Superior temporal gyrus (tissue), 1 donor: ENCODE measurements at regions not wholly inside any gene's neighbourhood (a gene's known extent, or its start where the extent isn't known, plus 50 kb on each side); places are given as distances from the start of the nearest gene placed in this dataset.
"Not testable (repeated sequence)": the region's sequence is repeated elsewhere in the genome, so short reads cannot be mapped to it uniquely, and the experiment has no call there.

Source experiments
- DNase-seq: peaks from one replicate; pipeline ENCODE4 v3.0.0-alpha.2; 2016; ENCODE audit errors: extremely low spot score

DNA sequence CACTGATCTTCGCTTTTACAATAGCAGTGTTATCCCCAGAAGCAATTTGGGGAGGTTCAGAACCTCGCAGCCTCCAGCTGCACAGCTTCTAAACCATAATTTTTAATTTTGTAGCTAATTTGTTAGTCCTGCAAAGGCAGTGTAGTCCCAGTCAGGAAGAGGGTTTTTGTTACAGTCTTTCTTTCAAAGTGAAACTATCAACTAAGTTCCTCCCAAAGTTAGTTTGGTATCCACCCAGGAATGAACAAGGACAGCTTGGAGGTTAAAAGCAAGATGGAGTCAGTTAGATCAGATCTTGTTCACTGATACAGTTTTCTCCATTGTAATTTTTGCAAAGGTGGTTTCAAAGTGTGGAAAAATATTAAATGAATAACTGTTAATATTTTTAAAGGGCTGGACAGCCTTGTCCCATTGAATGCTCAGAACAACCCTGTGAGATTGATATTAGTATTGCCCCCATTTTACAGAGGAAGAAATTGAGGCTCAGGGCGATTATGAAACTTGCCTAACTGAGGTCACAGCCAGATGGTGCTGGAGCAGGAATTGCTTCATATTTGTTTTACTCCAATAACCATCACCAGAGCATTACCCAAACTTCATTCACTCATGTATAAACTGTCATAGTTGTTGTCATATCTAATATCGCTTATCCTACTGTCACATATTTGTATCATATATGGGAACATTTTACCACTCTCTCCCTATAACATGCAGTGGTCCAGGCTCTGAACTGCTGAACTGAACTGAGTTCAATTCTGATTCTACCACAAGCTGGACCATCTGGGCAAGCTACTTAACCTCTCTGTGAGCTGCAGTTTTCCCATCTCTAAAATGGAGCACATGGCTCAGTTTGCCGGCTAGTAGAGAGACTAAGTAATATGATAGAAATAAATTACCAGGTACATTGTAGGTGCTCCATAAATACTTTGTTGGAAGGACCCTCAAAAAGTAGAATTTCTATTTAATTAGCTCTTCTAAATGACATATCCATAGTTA, 213.8 kb downstream of the BCAS1 start:
- no peak for DNase-seq

DNA sequence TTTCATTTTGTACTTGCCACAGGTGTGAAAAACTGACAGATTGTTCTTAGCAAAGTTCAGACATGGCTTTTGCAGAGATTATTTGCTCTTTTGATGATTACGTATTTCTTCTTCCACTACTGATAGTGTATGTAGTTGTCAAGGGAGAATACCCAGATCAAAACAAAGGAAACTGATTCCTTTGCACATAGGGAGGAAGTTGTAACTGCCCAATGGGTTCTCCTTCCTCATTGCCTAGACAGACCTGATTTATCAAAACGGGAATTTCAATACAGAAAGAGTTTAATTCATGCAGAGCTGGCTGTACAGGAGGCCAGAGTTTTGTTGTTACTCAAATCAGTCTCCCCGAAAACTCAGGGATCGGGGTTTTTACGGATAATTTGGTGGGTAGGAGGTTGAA, 214.7 kb downstream of the BCAS1 start:
- no peak for DNase-seq

DNA sequence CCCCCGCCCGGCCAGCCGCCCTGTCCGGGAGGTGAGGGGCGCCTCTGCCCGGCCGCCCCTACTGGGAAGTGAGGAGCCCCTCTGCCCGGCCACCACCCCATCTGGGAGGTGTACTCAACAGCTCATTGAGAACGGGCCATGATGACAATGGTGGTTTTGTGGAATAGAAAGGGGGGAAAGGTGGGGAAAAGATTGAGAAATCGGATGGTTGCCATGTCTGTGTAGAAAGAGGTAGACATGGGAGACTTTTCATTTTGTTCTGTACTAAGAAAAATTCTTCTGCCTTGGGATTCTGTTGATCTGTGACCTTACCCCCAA, 215.8 kb downstream of the BCAS1 start:
- DNase-seq = not testable (repeated sequence)

DNA sequence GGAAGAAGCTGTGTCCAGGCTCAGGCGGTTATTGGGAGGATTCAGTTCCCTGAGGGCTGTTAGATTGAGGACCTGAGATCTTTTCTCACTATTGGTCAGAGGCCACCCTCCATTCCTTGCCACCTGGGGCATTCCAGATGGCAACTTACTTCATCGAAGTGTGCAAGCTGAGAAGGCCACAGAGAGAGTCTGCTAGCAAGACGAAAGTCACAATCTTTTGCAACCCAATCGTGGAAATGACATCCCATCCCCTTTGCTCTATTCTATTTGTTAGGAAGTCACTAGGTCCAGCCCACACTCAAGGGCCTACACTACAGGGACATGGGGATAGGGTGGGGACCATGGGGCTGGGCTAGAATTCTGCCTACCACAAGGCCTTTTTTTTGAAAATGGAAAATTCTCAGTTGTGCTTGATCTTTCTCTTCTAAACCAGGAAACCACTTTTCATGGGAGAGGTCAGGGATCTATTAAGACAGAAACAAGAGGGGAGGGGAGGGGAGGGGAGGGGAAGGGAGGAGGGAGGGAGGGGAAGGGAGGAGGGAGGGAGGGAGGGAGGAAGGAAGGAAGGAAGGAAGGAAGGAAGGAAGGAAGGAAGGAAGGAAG, 217.2 kb downstream of the BCAS1 start:
- no peak for DNase-seq

DNA sequence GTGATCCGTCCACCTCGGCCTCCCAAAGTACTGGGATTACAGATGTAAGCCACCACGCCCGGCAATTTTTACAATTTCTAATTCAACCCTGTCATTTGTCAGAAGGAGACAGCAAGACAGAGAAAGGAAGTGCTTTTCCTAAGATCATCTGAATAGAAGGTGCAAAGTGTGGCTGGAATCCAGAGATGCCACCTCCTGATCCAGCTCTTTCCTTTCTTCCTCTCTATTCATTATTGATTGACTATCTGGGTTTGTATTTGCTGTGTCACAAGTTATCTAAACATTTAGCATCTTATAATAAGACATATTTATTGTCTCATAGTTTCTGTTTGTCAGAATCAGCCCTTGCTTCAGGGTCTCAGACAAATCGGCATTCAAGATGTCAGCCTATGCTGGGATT, 217.7 kb downstream of the BCAS1 start:
- DNase-seq = no peak

DNA sequence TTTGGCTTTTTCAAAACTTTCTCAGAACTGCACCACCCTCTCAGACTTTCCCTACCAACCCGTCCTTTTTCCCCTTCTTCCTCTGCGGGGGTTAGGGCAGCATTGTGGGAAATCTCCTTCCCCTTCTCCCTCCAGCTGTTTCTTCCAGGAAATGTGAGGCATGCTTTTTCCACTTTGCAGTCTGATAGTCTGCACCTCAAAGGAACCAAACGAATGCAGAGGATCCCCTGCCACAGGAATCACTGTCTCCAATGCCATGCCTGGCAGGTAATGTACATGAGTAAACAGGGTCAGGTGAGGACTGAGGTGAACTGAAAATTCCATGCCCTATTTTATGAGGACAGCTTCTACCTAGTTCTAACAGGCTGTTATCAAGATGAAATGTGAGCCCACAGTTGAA, 218.4 kb downstream of the BCAS1 start:
- no peak for DNase-seq

DNA sequence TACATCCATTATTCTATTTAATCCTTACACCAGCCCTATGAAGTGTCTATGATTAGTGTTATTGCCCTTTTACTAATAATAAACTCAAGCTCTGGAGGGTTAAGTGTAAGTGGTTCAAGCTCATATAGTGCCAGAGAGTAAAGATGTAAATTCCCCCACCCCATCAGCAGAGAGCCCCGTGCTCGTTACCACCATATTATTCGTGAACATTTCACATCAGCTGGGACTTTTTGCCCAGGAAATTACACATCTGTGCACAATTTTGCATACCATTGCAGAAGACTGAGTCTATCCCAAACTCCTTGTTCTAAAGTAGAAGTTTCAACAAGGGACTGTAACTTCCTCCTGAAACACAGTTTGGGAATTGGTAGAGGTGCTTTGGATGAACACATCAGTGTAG, 220.1 kb downstream of the BCAS1 start:
- no peak for DNase-seq

DNA sequence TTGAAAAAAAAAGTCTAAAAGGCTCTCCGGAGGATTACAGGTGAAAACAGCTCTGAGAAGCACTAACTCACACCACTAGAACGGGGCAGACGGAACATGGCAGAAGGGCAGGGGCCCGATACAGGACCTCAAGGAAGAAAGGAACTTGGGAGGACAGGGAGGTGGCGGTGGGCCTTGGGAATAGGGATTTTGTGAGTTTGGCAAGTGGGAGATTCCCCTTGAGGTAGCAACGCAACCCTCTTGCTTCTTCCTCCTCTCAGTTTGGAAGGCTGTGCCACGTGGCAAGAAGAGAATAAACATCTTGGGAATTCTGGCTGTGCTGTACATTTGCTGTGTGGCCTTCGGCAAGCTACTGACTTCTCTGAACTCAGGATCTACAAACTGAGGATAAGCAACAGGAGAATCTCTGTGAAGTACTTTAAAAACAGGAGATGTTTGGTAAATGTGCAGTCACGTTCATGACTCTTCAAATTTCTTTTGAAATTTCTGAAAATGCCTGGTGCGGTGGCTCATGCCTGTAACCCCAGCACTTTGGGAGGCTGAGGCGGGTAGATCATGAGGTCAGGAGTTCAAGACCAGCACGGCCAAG, 220.8 kb downstream of the BCAS1 start:
- no peak for DNase-seq

DNA sequence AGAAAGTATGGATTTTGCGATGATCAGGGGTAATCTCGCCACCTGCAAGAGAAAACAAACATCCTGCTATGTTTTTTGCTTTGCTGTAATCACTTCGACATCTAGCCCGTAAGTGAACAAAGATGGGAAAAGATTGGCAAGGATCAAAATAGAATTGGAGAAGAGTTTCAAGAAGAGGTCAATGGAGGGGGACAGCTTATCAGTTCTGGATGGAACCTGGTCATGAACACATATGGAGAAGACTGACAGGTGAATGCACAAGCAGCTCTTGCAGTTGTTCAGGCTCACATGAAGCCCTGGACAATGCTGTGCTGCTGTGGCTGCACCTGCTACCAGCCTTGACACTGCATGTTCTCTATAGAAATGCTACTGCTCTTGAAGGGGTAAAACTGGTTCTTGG, 222.1 kb downstream of the BCAS1 start:
- no peak for DNase-seq

DNA sequence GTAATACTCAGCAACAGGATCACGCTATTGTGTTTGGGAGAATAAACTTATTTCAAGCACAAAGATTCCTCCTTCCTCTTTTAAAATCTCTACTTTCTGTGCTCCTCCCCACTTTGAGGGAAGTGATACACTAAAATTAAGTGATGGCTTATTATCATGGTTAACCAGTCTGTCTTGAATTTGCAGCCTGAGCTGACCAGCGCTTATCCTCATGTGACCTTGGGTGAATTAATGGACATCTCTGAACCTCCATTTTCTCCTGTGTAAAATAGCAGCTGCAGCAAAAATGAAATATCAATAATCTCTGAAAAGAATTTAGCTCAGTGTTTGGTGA, 222.6 kb downstream of the BCAS1 start:
- DNase-seq = no peak

DNA sequence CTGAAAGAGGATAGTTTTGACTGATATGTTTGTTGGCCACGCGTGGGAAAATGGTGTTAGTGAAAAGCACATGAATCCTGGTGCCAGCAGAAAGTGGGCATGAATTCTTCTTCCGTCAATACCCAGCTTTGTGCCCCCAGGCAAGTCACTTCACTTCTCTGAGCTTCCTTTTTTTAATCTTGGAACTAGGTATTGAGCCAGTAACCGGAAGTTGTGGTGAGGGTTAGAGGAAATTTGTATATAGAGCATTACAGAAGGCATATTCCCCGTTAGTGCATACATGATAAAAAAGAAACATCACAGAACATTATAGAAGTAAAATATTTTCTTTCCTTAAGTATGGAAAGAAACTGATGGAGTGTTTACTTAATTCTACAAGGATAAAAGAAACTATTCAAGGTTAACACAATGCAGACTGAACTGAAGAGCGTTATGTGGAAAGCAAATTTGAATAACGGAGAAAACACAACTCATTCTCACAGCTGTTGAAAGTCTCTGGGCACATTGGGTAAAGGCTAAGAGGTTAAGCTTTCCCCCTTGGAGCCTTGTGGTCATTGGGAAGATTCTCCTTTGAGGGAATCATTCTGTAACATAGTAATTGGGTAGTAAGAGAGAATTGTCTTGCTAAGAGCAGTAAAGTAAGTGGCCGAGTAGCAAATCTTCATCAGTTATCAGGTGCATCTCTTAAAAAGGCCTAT, 223.1 kb downstream of the BCAS1 start:
- no peak for DNase-seq

DNA sequence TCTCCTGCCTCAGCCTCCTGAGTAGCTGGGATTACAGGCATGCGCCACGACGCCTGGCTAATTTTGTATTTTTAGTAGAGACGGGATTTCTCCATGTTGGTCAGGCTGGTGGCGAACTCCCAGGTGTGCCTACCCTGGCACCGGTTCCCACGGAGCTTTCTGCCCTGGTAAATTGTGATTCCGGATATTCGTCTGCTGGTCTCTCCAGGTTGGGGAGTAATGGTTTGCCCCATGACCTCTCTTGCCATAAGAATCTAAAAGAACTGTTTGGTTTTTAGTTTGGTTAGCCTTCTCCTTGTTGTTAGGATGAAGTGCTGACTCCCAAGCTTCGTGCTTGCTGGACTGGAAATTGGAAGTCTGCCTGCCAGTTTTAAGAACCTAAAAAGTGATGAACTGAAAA, 223.8 kb downstream of the BCAS1 start:
- DNase-seq = no peak

DNA sequence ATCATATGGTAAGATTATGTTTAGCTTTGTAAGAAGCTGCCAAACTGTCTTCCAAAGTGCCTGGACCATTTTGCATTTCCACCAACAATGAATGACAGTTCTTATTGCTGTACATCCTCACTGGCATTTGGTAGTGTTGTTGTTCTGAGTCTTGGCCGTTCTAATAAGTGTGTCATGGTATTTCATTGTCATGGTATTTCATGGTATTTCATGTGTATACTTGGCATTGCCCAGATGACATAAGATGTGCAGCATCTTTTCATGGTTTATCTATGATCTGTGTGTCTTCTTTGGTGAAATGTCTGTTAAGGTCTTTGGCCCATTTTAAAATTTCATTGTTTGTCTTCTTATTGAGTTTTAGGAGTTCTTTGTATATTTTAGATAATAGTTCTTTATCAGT, 224.4 kb downstream of the BCAS1 start:
- no peak for DNase-seq

DNA sequence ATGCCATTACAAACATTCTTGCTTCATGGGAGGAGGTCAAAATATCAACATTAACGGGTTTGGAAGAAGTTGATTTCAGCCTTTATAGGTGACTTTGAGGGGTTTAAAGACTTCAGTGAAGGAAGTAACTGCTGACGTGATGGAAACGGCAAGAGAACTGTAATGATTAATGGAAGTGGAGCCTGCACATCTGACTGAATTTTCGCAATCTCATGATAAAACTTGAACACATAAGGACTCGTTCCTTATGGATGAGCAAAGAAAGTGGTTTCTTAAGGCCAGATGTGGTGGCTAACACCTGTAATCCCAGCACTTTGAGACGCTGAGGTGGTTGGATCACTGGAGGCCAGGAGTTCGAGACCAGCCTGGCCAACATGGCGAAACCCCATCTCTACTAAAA, 226.1 kb downstream of the BCAS1 start:
- no peak for DNase-seq

DNA sequence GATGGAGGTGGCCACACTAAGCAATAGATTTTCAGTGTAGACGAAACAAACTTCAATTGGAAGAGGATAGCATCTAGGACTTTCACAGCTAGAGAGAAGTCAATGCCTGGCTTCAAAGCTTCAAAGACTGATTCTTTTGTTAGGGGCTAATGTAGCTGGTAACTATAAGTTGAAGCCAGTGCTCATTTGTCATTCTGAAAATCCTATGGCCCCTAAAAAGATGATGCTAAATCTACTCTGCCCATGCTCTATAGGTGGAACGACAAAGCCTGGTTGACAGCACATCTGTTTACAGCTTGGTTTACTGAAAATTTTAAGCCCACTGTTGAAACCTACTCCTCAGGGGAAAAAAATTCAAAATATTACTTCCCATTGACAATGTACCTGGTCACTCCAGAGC, 226.7 kb downstream of the BCAS1 start:
- DNase-seq = no peak

DNA sequence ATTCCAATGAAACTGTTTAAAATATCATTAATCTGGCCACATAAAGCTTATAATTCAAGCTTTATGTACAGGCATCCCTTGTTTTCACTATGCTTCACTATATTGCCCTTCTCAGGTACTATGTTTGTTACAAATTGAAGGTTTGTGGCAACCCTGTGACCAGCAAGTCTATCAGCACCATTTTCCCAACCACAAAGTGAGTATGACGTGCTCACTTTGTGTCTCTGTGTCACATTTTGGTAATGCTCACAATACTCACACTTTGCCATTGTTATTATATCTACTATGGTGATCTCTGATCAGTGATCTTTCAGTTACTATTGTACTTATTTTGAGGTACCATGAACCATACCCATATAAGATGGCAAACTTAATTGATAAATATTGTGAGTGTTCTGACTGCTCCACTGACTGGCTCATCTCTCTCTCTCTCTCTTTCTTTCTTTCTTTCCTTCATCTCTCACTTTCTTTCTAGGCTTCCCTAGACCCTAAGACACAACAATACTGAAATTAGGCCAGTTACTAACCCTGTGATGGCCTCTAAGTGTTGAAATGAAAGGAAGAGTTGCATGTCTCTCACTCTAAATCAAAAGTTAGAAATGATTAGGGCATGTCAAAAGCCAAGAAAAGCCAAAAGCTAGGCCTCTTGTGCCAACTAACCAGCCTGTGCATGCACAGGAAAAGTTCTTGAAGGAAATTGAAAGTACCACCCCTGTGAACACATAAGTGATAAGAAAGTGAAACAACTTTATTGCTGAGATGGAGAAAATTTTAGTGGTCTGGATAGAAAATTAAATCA, 227.9 kb downstream of the BCAS1 start:
- DNase-seq = no peak

DNA sequence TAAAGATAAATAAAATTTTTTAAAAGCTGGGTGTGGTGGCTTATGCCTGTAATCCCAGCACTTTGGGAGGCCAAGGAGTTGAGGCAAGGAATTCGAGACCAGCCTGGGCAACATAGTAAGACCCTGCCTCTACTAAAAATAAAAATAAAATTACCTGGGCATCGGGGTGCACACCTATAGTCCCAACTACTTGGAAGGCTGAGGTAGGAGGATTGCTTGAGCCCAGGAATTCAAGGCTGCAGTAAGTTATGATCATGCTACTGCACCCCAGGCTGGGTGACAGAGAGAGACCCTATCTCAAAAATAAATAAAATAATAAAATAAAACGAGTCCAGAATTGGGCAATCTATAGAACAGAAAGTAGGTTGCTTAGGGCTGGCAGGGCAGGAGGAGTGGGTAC, 228.7 kb downstream of the BCAS1 start:
- no peak for DNase-seq

DNA sequence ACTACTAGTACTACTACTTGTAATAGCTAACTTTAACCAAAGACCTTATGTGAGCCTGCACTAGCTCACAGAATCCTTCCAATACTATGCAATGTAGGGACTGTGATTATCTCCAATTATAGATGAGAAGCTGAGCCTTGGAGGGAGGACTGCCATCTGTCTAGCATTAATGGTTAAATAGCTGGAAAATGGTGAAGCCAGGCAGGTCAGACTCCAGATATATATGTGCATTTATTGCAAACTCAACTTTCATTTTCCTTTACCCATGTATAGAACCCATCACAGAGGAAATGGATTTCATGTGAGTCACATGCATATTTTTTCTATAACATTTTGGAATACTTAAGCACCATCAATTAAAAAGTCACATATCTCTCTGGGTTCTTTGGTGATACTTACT, 229.9 kb downstream of the BCAS1 start:
- DNase-seq = no peak

DNA sequence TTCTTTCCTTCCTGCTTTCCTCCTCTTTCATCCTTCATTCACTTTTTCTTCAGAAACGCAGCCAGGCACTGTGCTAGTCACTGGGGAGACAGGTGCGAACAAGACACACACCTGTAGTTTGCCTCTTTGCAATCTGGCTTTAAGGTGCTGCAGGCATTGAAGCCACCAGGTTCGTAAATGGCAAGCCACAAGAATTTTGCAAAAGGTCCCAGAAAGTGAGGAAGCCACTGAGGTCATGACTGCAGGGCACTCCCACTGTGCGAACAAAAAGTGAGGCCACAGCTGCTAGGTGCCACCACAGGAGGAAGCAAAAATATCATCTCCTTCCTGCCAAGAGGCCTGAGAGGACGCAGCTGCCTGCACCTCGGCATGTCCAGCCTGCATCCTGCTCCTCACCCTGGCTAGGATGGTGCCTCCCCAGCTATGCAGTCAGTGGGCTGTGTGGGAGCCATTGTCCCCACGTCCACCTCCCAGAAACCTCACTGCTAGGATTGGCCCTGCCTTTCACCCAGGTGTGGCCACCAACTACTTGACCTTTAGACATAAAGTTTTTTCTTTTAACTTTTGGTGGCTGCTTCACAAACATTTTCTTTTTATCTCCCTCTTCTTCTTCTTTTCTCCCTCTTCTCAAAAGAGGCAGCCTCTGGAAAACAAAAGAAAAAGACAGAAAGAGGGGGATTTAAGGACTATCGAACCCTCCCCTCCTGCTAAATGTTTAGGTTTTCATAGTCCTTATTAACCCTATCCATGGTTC, 230.8 kb downstream of the BCAS1 start:
- DNase-seq = no peak

DNA sequence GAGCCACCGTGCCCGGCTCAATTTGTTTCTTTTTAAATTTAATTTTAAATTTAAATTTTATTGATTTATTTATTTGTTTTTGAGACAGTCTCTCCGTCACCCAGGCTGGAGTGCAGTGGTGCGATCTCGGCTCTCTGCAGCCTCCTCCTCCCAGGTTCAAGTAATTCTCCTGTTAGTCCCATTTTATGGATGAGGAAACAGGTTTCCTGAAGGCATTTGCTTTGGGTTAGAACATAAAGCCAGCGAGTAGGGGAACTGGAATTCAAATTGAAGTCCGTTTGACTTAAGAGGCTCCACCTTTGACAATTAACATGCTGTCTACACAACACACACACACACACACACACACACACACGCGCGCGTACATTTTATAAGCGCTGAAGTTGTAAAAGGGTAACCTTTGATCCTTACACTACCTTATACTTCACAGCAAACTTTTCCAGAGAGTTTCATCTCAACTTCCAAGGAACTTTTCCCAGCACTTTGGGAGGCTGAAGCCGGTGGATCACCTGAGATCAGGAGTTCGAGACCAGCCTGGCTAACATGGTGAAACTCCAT, 232.0 kb downstream of the BCAS1 start:
- no peak for DNase-seq
